Prostate gland (tissue), 2 donors: ENCODE measurements at regions not wholly inside any gene's neighbourhood (a gene's known extent, or its start where the extent isn't known, plus 50 kb on each side); places are given as distances from the start of the nearest gene placed in this dataset.

Experiments used
- DNase-seq: peaks from one replicate; pipeline ENCODE4 v3.0.0-alpha.2; 2019; ENCODE audit warnings: low spot score
- H3K27ac ChIP-seq, 2 donors: fragments of 200-600 bp; sonication (generic); 2 replicates each; pipeline ENCODE4 v1.5.1; 2017 to 2019
- H3K27me3 ChIP-seq: fragments of 200-600 bp; sonication (generic); replicated peaks from 2 replicates; pipeline ENCODE4 v1.5.1; 2019; ENCODE audit not compliant: insufficient read depth
- H3K36me3 ChIP-seq, 2 donors: fragments of 200-600 bp; sonication (generic); 1 replicate in 1 of 2; 2 replicates in 1 of 2; pipeline versions ENCODE4 v1.5.1 to v1.8.1; 2017 to 2019
- H3K4me1 ChIP-seq: fragments of 200-600 bp; sonication (generic); replicated peaks from 2 replicates; pipeline ENCODE4 v1.5.1; 2019
- H3K4me3 ChIP-seq, 2 donors: fragments of 200-600 bp; sonication (generic); 2 replicates each; pipeline ENCODE4 v1.5.1; 2017 to 2019
- H3K9me3 ChIP-seq: fragments of 200-600 bp; sonication (generic); 2 replicates; pipeline ENCODE4 v1.5.1; 2017
- POLR2A ChIP-seq: fragments of 450-650 bp; IDR thresholded peaks from one replicate; pipeline ENCODE4 v1.6.1; 2016; ENCODE audit warnings: antibody characterized with exemption, mild to moderate bottlenecking
- POLR2AphosphoS5 ChIP-seq: sonication (generic); formaldehyde crosslinking; IDR thresholded peaks from one replicate; pipeline ENCODE4 v1.6.1; 2017; ENCODE audit warnings: antibody characterized with exemption
- WGBS: methylation state at CpG from one replicate; pipeline ENCODE4 v1.1.5; 2018; 5-methylcytosine and 5-hydroxymethylcytosine counted together
- intact Hi-C: fragments of 100-400 bp; cut with DNase I; formaldehyde crosslinking; loops from one replicate; pipeline ENCODE4 v1.14.2; 2022
- TF ChIP-seq, protein P1 (sequence below), 4 experiments: fragments of 200-600 bp in 2 of 4; fragments of 450-650 bp in 2 of 4; sonication (generic) in 2 of 4; IDR thresholded peaks; 1 replicate in 3 of 4; 2 replicates in 1 of 4; pipeline ENCODE4 v1.5.1; 2016 to 2019; ENCODE audit warnings: antibody characterized with exemption in 4 of 4, mild to moderate bottlenecking in 2 of 4, moderate library complexity in 2 of 4

- TF ChIP-seq, protein P1, sequence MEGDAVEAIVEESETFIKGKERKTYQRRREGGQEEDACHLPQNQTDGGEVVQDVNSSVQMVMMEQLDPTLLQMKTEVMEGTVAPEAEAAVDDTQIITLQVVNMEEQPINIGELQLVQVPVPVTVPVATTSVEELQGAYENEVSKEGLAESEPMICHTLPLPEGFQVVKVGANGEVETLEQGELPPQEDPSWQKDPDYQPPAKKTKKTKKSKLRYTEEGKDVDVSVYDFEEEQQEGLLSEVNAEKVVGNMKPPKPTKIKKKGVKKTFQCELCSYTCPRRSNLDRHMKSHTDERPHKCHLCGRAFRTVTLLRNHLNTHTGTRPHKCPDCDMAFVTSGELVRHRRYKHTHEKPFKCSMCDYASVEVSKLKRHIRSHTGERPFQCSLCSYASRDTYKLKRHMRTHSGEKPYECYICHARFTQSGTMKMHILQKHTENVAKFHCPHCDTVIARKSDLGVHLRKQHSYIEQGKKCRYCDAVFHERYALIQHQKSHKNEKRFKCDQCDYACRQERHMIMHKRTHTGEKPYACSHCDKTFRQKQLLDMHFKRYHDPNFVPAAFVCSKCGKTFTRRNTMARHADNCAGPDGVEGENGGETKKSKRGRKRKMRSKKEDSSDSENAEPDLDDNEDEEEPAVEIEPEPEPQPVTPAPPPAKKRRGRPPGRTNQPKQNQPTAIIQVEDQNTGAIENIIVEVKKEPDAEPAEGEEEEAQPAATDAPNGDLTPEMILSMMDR (IDR thresholded peaks at IDR 0.05): no peak
- TF ChIP-seq POLR2A: no peak
- TF ChIP-seq POLR2AphosphoS5: no peak
- Histone ChIP-seq H3K36me3 (no peaks in the 10 kb centered on the region), H3K27ac (no peak overlapping the region), H3K4me3 (no peak overlapping the region), H3K4me1 (no peaks in the 10 kb centered on the region), H3K27me3 (no peaks in the 10 kb centered on the region), H3K9me3 (no peaks in the 10 kb centered on the region)
- 90% methylated on average over 3 of the region's 3 CpGs for WGBS
- DNase-seq: no peak
- intact Hi-C loops: no loop called here
Observed at GRCh38 chr1:70877343-70877742, 170.3 kb downstream of the PTGER3 start.

DNA sequence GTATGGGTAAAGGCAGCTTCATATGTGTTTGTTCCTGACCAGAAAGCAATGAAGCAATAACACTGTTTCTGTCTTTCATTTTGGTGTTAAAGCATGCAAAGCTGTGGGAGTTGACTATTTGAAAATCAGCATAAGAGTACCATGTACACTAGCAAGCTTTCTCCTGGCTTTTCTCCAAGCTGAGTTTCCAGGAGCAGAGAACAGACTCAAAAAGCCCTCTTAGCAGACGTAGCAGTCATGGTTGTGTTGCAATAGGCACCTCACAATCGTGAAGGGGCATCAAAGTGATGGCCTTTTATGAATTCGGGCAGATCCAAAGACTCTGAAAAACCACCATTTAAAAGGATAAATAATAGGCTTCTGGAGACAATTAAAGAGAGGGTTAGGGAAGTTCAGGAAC lies 159.7 kb downstream of the PTGER3 start:
- H3K9me3 ChIP-seq: no peaks in the 10 kb centered on the region
- 27% methylated on average over 3 of the region's 3 CpGs for WGBS
- no peaks in the 10 kb centered on the region for H3K27me3 ChIP-seq
- H3K36me3 ChIP-seq: no peaks in the 10 kb centered on the region
- no peak for DNase-seq
- no peaks in the 10 kb centered on the region for H3K4me1 ChIP-seq
- no peak overlapping the region for H3K27ac ChIP-seq
- intact Hi-C loops: no loop called here
- no peak overlapping the region for H3K4me3 ChIP-seq
- TF ChIP-seq POLR2AphosphoS5: no peak
- TF ChIP-seq, protein P1 (IDR thresholded peaks at IDR 0.05): no peak
- no peak for TF ChIP-seq POLR2A

GRCh38 chr1:70888722-70889121 lies 158.9 kb downstream of the PTGER3 start:
- TF ChIP-seq POLR2AphosphoS5: no peak
- TF ChIP-seq, protein P1 (IDR thresholded peaks at IDR 0.05): no peak
- no peak for TF ChIP-seq POLR2A
- DNase-seq: no peak
- H3K9me3 ChIP-seq: no peaks in the 10 kb centered on the region
- no peaks in the 10 kb centered on the region for H3K4me1 ChIP-seq
- WGBS: 76% methylated on average over 4 of the region's 4 CpGs
- H3K27me3 ChIP-seq: no peaks in the 10 kb centered on the region
- intact Hi-C loops: no loop called here
- no peak overlapping the region for H3K27ac ChIP-seq
- H3K36me3 ChIP-seq: no peaks in the 10 kb centered on the region
- H3K4me3 ChIP-seq: no peak overlapping the region

DNA sequence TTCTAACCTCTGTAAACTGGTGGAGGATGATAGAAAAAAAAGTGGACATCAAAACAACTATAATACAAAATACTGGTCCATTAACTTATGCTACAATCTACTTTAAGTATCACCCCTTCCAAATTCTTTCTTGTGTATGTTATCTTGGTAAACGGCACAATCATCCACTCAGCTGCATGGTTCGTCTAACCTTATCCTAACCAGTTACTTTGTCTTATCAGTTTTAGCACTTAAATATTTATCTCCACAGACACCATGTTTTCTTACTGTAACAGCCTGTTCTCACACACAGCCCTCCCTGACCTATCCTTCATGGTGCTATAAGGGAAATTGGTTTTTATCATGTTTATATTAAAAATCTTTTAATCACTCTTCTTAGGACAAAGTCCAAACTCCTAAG lies 157.2 kb downstream of the PTGER3 start:
- intact Hi-C loops: no loop called here
- Histone ChIP-seq H3K4me1 (no peaks in the 10 kb centered on the region), H3K27ac (no peak overlapping the region), H3K4me3 (no peak overlapping the region), H3K9me3 (no peaks in the 10 kb centered on the region), H3K36me3 (no peaks in the 10 kb centered on the region), H3K27me3 (no peaks in the 10 kb centered on the region)
- no peak for DNase-seq
- TF ChIP-seq POLR2AphosphoS5: no peak
- TF ChIP-seq, protein P1 (IDR thresholded peaks at IDR 0.05): no peak
- TF ChIP-seq POLR2A: no peak
- WGBS: 53% methylated on average over 2 of the region's 2 CpGs

DNA sequence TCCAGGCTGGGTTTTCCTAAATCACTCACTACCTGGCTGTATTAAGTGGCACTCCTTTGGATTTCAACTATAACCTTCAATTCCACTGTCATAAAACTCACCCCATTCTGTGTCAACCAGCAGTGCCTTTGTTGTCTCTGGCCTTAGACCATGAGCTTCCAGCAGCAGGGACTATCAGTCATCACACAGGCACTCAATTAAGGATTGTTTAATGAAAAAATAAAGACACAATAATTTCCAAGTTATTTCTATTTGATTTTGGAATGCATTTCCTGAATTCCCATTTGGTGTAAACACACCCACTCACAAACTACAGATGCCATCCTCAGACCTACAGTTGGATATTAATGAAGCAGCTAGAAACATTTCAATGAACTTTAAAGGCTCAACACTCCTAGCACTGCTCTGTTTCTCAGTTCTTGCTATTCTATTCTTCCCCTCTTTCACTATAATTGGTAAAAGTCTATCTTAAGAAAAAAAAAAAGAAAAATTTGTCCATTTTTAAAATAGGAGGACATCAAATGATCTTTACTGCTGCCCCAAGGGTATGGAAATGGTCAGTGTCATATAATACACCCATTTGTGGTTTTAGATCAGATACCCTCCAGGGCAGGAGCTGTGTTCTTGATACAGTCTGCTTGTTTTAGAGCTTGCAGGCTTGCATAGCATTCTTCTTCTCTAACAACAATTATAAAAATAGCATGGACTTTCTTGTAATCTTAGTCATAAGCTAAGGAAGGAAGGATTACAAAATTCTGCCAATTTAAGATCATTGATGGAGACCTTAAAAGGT lies 156.4 kb downstream of the PTGER3 start:
- intact Hi-C loops: no loop called here
- TF ChIP-seq, protein P1 (IDR thresholded peaks at IDR 0.05): no peak
- TF ChIP-seq POLR2AphosphoS5: no peak
- TF ChIP-seq POLR2A: no peak
- H3K27ac ChIP-seq: no peak overlapping the region

More for the DNA sequence above, 156.4 kb downstream of the PTGER3 start:
- DNase-seq: no peak
- no peaks in the 10 kb centered on the region for H3K4me1 ChIP-seq
- H3K9me3 ChIP-seq: no peaks in the 10 kb centered on the region
- H3K27me3 ChIP-seq: no peaks in the 10 kb centered on the region
- H3K4me3 ChIP-seq: no peak overlapping the region
- H3K36me3 ChIP-seq: no peaks in the 10 kb centered on the region
